Left lung (tissue), 4 donors: ENCODE measurements at regions not wholly inside any gene's neighbourhood (a gene's known extent, or its start where the extent isn't known, plus 50 kb on each side); places are given as distances from the start of the nearest gene placed in this dataset.

Source experiments
- ATAC-seq: fragments of 200-7000 bp; cut with Tn5 transposase; one replicate; pipeline ENCODE4 v1.9.1; 2020; ENCODE audit warnings: moderate library complexity
- DNase-seq, 4 donors: peaks; one replicate each; pipeline ENCODE4 v3.0.0-alpha.2; 2013 to 2020
- H3K27ac ChIP-seq, 2 donors: fragments of 200-600 bp; sonication (generic) in 1 of 2; one replicate each; pipeline versions ENCODE4 v1.5.0 to v1.8.0; 2020 to 2021
- H3K27me3 ChIP-seq, 2 donors: fragments of 200-600 bp; sonication (generic) in 1 of 2; one replicate each; pipeline versions ENCODE4 v1.5.0 to v1.8.0; 2020 to 2021
- H3K36me3 ChIP-seq, 2 donors: fragments of 200-600 bp; sonication (generic) in 1 of 2; one replicate each; pipeline versions ENCODE4 v1.5.0 to v1.8.0; 2020 to 2021
- H3K4me1 ChIP-seq, 2 donors: fragments of 200-600 bp; one replicate each; pipeline ENCODE4 v1.8.0; 2021
- H3K4me3 ChIP-seq, 2 donors: fragments of 200-600 bp; sonication (generic) in 1 of 2; one replicate each; pipeline versions ENCODE4 v1.5.0 to v1.8.0; 2020 to 2021; ENCODE audit warnings: mild to moderate bottlenecking in 1 of 2
- H3K9me3 ChIP-seq, 2 donors: fragments of 200-600 bp; sonication (generic) in 1 of 2; one replicate each; pipeline versions ENCODE4 v1.5.0 to v1.8.0; 2020 to 2021
- CTCF ChIP-seq, 2 donors: fragments of 200-600 bp; sonication (generic) in 1 of 2; IDR thresholded peaks; one replicate each; pipeline versions ENCODE4 v1.5.0 to v1.8.0; 2021; ENCODE audit warnings: antibody characterized with exemption in 2 of 2
- intact Hi-C, 2 donors: fragments of 100-400 bp; cut with DNase I; formaldehyde crosslinking; loops; one replicate each; pipeline versions ENCODE4 v1.11.2 to v1.14.2; 2022
- donor health status: DM: no; HTN: yes; CAD: no.
- donor health status: DM: no; HTN: no; CAD: no.

- H3K4me3 ChIP-seq = no peak overlapping the region
- H3K27ac ChIP-seq = no peak overlapping the region
- DNase-seq = no peak
- no peaks in the 10 kb centered on the region for H3K9me3 ChIP-seq
- H3K27me3 ChIP-seq = no peaks in the 10 kb centered on the region
- intact Hi-C loops = no loop called here
- H3K4me1 ChIP-seq = no peaks in the 10 kb centered on the region
- no peak for TF ChIP-seq CTCF (IDR thresholded peaks at IDR 0.05)
- ATAC-seq = no peak
- no peaks in the 10 kb centered on the region for H3K36me3 ChIP-seq
Observed at GRCh38 chr7:51965454-51965853, 648.8 kb upstream of the COBL start.

GRCh38 chr7:51961804-51962203, 645.2 kb upstream of the COBL start:
- DNase-seq (no peak), ATAC-seq (no peak)
- Histone ChIP-seq H3K27ac (no peak overlapping the region), H3K4me3 (no peak overlapping the region), H3K9me3 (peaks cover 0 to 13% of the 10 kb centered on the region in 2 donors), H3K4me1 (no peaks in the 10 kb centered on the region), H3K27me3 (no peaks in the 10 kb centered on the region), H3K36me3 (no peaks in the 10 kb centered on the region)
- no peak for TF ChIP-seq CTCF (IDR thresholded peaks at IDR 0.05)
- intact Hi-C loops = no loop called here

- no peak for DNase-seq
- H3K27ac ChIP-seq = no peak overlapping the region
- no peaks in the 10 kb centered on the region for H3K27me3 ChIP-seq
- no peak overlapping the region for H3K4me3 ChIP-seq
- H3K4me1 ChIP-seq = no peaks in the 10 kb centered on the region
- H3K36me3 ChIP-seq = no peaks in the 10 kb centered on the region
- ATAC-seq = no peak
- no peak for TF ChIP-seq CTCF (IDR thresholded peaks at IDR 0.05)
- intact Hi-C loops = no loop called here
- H3K9me3 ChIP-seq = peaks cover 0 to 6% of the 10 kb centered on the region in 2 donors
Observed at GRCh38 chr7:51950813-51951212, 634.2 kb upstream of the COBL start.

GRCh38 chr7:51949726-51950644, 633.4 kb upstream of the COBL start:
- no peak overlapping the region for H3K27ac ChIP-seq
- no peaks in the 10 kb centered on the region for H3K36me3 ChIP-seq
- H3K9me3 ChIP-seq = peaks cover 0 to 4% of the 10 kb centered on the region in 2 donors
- intact Hi-C loops = no loop called here
- TF ChIP-seq CTCF (IDR thresholded peaks at IDR 0.05) = no peak
- no peak overlapping the region for H3K4me3 ChIP-seq
- no peak for DNase-seq
- no peaks in the 10 kb centered on the region for H3K4me1 ChIP-seq
- H3K27me3 ChIP-seq = no peaks in the 10 kb centered on the region
- no peak for ATAC-seq

GRCh38 chr7:51930834-51931233, 614.2 kb upstream of the COBL start:
- no peak for ATAC-seq

More at GRCh38 chr7:51930834-51931233, 614.2 kb upstream of the COBL start:
- no peaks in the 10 kb centered on the region for H3K36me3 ChIP-seq
- DNase-seq = no peak
- H3K4me1 ChIP-seq = no peaks in the 10 kb centered on the region
- no peak overlapping the region for H3K4me3 ChIP-seq
- H3K27me3 ChIP-seq = no peaks in the 10 kb centered on the region
- H3K27ac ChIP-seq = no peak overlapping the region
- intact Hi-C loops = no loop called here
- TF ChIP-seq CTCF (IDR thresholded peaks at IDR 0.05) = no peak
- peaks cover 0 to 11% of the 10 kb centered on the region in 2 donors for H3K9me3 ChIP-seq
